A673 (cell line): ENCODE measurements at regions not wholly inside any gene's neighbourhood (a gene's known extent, or its start where the extent isn't known, plus 50 kb on each side); places are given as distances from the start of the nearest gene placed in this dataset.

Experiments used
- BruUV-seq: library from RNA; stranded (reverse); fragments of 400-500 nt; replicated peaks from 2 replicates; lab custom pipeline; 2021; lab: Mats Ljungman, UMichigan
- CTCF ChIA-PET: fragments of 300-600 bp; sonication (Branson Sonifier 250); formaldehyde crosslinking; loops from one replicate; lab custom pipeline; 2022; ENCODE audit warnings: antibody characterized with exemption; lab: Charles Lee
- POLR2A ChIA-PET: fragments of 300-600 bp; sonication (Branson Sonifier 250); formaldehyde crosslinking; loops from one replicate; lab custom pipeline; 2022; ENCODE audit warnings: antibody characterized with exemption; ENCODE audit not compliant: low non-redundant PET; lab: Charles Lee
- DNase-seq: peaks from one replicate; pipeline ENCODE4 v3.0.0-alpha.2; 2015; ENCODE audit warnings: low spot score
- H3K27ac ChIP-seq: fragments of 200-600 bp; sonication (generic); 2 replicates; pipeline ENCODE4 v1.5.1; 2016; ENCODE audit warnings: mixed run types, low read depth, mild to moderate bottlenecking, mixed read lengths, antibody characterized with exemption, low read length; ENCODE audit not compliant: poor library complexity, severe bottlenecking
- H3K27me3 ChIP-seq: fragments of 200-600 bp; sonication (generic); replicated peaks from 2 replicates; pipeline ENCODE4 v1.6.1; 2017; ENCODE audit warnings: mixed run types, low read depth, mild to moderate bottlenecking, mixed read lengths, antibody characterized with exemption, low read length; ENCODE audit not compliant: insufficient read depth, poor library complexity
- H3K36me3 ChIP-seq: fragments of 200-600 bp; sonication (generic); 2 replicates; pipeline ENCODE4 v1.6.1; 2016; ENCODE audit warnings: mixed run types, mild to moderate bottlenecking, mixed read lengths, antibody characterized with exemption, low read length; ENCODE audit not compliant: insufficient read depth, poor library complexity, severe bottlenecking
- H3K4me1 ChIP-seq: fragments of 200-600 bp; sonication (generic); 2 replicates; pipeline ENCODE4 v1.6.1; 2017; ENCODE audit warnings: mixed run types, mild to moderate bottlenecking, mixed read lengths, antibody characterized with exemption, low read length; ENCODE audit not compliant: insufficient read depth, poor library complexity, severe bottlenecking
- H3K4me3 ChIP-seq: fragments of 200-600 bp; sonication (generic); 2 replicates; pipeline ENCODE4 v1.5.1; 2016; ENCODE audit warnings: low read depth, mixed run types, mild to moderate bottlenecking, mixed read lengths, low read length; ENCODE audit not compliant: poor library complexity, severe bottlenecking
- H3K9me3 ChIP-seq: fragments of 200-600 bp; sonication (generic); 2 replicates; pipeline ENCODE4 v1.6.1; 2016; ENCODE audit warnings: mixed run types, low read depth, mild to moderate bottlenecking, mixed read lengths, antibody characterized with exemption, low read length; ENCODE audit not compliant: poor library complexity, severe bottlenecking
- CTCF ChIP-seq: fragments of 300-800, 200-600 bp; sonication (generic); conservative IDR thresholded peaks from 2 replicates; pipeline ENCODE4 v1.5.1; 2017; ENCODE audit warnings: low read depth, mild to moderate bottlenecking, antibody characterized with exemption, low read length, moderate library complexity, mixed read lengths
- EZH2 ChIP-seq: fragments of 200-600 bp; sonication (generic); IDR thresholded peaks from 2 replicates; pipeline ENCODE4 v1.6.1; 2017; ENCODE audit warnings: borderline replicate concordance, low read depth, mild to moderate bottlenecking, mixed read lengths, antibody characterized with exemption, low read length; ENCODE audit not compliant: poor library complexity, severe bottlenecking
- intact Hi-C: fragments of 100-400 bp; cut with micrococcal nuclease; formaldehyde crosslinking; loops from one replicate; pipeline ENCODE4 v1.10.0; 2022; ENCODE audit not compliant: unreplicated experiment

DNA sequence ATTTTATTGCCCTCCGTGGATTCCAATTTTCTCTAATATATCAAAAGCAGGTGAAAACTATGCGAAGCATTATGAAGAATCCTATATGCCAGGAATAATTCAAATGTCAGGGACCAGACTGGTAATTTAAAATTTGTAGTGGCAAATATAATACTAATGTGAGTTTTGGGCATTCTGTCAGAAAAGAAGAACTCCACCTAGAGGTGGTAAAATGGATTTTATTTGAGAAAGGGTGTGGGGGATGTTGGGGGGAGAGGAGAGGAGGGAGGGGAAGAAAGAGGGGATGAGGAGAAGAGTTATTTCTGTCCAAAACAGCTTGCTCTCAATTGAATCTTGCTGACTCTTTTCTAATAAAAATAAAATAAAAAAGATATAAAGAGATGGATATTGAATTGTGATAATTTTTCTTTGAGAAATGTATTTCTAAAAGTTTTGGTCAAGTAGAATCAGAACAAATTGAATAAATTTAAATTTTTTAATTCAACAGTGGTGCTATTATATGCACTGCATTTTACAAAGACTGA, 929.3 kb upstream of the SLITRK5 start:
- no peaks in the 10 kb centered on the region for H3K9me3 ChIP-seq
- H3K4me1 ChIP-seq: no peaks in the 10 kb centered on the region
- ChIA-PET POLR2A (no interaction called here), CTCF (no interaction called here)
- H3K27ac ChIP-seq: no peak overlapping the region
- H3K4me3 ChIP-seq: no peak overlapping the region
- DNase-seq: peak; percentile 18
- no peaks in the 10 kb centered on the region for H3K36me3 ChIP-seq
- no peaks in the 10 kb centered on the region for H3K27me3 ChIP-seq
- TF ChIP-seq EZH2 (no peak), CTCF (peak; percentile 27; the same call in 1 of the 2 replicates)
- intact Hi-C loops: no loop called here
- no TSS peak for BruUV-seq

GRCh38 chr13:86757236-86757978, 913.8 kb upstream of the SLITRK5 start:
- TF ChIP-seq EZH2 (no peak), CTCF (no peak)
- CTCF ChIA-PET: no interaction called here
- POLR2A ChIA-PET: no interaction called here
- Histone ChIP-seq H3K36me3 (no peaks in the 10 kb centered on the region), H3K27ac (no peak overlapping the region), H3K4me1 (no peaks in the 10 kb centered on the region), H3K27me3 (no peaks in the 10 kb centered on the region), H3K4me3 (no peak overlapping the region), H3K9me3 (no peaks in the 10 kb centered on the region)
- BruUV-seq: no TSS peak
- intact Hi-C loops: no loop called here
- no peak for DNase-seq

DNA sequence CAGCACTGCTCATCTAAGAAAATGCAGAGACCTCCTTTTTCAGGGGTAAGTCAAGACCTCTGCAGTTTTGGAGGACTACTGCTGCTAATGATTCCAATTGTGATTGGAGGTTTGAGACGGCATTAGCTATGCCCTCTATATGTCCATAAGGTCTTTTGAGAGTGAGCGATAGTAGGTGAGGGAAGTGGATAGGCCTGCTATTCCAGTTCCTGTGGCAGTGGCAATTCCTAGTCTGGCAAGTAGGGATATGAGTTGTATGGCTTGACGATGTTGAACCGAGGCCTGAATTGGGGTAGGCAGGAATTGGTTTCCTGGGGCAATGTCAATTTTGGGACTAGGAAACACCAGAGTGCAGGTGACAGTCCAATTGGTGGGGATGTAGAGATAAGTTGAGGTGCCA, 913.1 kb upstream of the SLITRK5 start:
- BruUV-seq: no TSS peak
- no peaks in the 10 kb centered on the region for H3K9me3 ChIP-seq
- CTCF ChIA-PET: no interaction called here
- no peak for DNase-seq
- H3K27ac ChIP-seq: no peak overlapping the region
- no peaks in the 10 kb centered on the region for H3K4me1 ChIP-seq
- intact Hi-C loops: no loop called here
- no peaks in the 10 kb centered on the region for H3K36me3 ChIP-seq
- no peak overlapping the region for H3K4me3 ChIP-seq
- no peak for TF ChIP-seq EZH2
- no peak for TF ChIP-seq CTCF
- no peaks in the 10 kb centered on the region for H3K27me3 ChIP-seq
- POLR2A ChIA-PET: no interaction called here
